ENCODE measurements at regions not wholly inside any gene's neighbourhood (a gene's known extent, or its start where the extent isn't known, plus 50 kb on each side); places are given as distances from the start of the nearest gene placed in this dataset.

GRCh38 chr13:88042489-88042888, 371.3 kb downstream of the SLITRK5 start:
- no peaks in the 10 kb centered on the region for H4K20me1 ChIP-seq (ENCODE audit: insufficient read depth, poor library complexity, severe bottlenecking)
- H3K9me2 ChIP-seq (replicated peaks; ENCODE audit: insufficient read depth), result no peaks in the 10 kb centered on the region
- DNase-seq (ENCODE audit: low spot score), result no peak
- no peak overlapping the region for H3K4me2 ChIP-seq
- no peaks in the 10 kb centered on the region for H3K4me1 ChIP-seq (ENCODE audit: insufficient read depth)
- TF ChIP-seq, protein P1, sequence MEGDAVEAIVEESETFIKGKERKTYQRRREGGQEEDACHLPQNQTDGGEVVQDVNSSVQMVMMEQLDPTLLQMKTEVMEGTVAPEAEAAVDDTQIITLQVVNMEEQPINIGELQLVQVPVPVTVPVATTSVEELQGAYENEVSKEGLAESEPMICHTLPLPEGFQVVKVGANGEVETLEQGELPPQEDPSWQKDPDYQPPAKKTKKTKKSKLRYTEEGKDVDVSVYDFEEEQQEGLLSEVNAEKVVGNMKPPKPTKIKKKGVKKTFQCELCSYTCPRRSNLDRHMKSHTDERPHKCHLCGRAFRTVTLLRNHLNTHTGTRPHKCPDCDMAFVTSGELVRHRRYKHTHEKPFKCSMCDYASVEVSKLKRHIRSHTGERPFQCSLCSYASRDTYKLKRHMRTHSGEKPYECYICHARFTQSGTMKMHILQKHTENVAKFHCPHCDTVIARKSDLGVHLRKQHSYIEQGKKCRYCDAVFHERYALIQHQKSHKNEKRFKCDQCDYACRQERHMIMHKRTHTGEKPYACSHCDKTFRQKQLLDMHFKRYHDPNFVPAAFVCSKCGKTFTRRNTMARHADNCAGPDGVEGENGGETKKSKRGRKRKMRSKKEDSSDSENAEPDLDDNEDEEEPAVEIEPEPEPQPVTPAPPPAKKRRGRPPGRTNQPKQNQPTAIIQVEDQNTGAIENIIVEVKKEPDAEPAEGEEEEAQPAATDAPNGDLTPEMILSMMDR (IDR thresholded peaks at IDR 0.05; ENCODE audit: poor library complexity), result no peak
- TF ChIP-seq EZH2phosphoT487 (IDR thresholded peaks at IDR 0.05; ENCODE audit: low read depth, severe bottlenecking, unreplicated experiment) (no peak), EZH2 (IDR thresholded peaks at IDR 0.05; ENCODE audit: borderline replicate concordance) (no peak)
- no peaks in the 10 kb centered on the region for H3K79me2 ChIP-seq
- no peak overlapping the region for H2AFZ ChIP-seq
- H3K9me3 ChIP-seq (ENCODE audit: low read depth), result no peaks in the 10 kb centered on the region
- no peaks in the 10 kb centered on the region for H3K36me3 ChIP-seq (replicated peaks; ENCODE audit: insufficient read depth, low read depth)
- no peak overlapping the region for H3K4me3 ChIP-seq
- WGBS (ENCODE audit: low lambda C conversion rate, missing lambda C conversion rate), result 67% methylated on average over 1 of the region's 1 CpG
- no peaks in the 10 kb centered on the region for H3K27me3 ChIP-seq
- no peak overlapping the region for H3K27ac ChIP-seq

DNA sequence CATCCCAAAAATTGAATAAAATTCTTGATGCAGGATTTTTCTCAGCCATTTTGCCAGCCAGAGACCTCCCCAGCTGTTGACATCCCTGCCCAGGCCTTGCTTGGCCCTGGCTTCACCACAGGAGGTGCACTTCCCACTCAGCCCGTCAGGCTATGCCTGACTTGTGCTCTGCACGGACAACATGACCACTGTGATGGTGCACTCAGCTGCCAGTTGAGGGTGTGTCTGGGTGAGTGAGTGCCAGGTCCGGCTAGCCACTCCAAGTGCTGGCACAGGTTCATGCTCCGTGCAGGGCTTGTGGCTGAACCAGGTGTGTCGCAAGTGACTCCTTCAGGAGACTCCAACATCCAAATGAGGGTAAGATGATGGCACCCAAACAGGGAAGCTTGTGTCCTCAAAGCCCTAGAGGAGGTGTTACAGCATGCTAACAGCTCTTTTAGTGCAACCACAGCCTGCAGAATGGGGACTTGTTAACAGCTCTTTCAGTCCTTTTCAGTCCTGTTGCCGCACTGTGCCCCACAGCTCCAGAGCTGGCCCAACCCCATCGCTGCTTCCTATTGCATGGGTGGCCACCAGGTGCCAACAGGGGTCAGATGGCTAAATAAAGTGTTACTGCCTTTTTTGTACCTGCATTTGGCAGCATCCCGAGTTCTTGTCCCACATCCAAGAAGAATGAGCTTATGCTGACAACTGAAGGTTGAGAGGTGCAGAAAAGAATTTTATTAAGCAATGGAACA, 380.7 kb downstream of the SLITRK5 start:
- Histone ChIP-seq H3K4me3 (no peak overlapping the region), H3K36me3 (replicated peaks; ENCODE audit: insufficient read depth, low read depth) (no peaks in the 10 kb centered on the region), H3K27ac (no peak overlapping the region), H3K9me3 (ENCODE audit: low read depth) (no peaks in the 10 kb centered on the region), H3K79me2 (no peaks in the 10 kb centered on the region), H3K9me2 (replicated peaks; ENCODE audit: insufficient read depth) (no peaks in the 10 kb centered on the region), H3K4me1 (ENCODE audit: insufficient read depth) (no peaks in the 10 kb centered on the region), H3K27me3 (no peaks in the 10 kb centered on the region), H4K20me1 (ENCODE audit: insufficient read depth, poor library complexity, severe bottlenecking) (no peaks in the 10 kb centered on the region), H3K4me2 (no peak overlapping the region), H2AFZ (no peak overlapping the region)
- WGBS (ENCODE audit: low lambda C conversion rate, missing lambda C conversion rate), result 86% methylated on average over 8 of the region's 8 CpGs
- DNase-seq (ENCODE audit: low spot score), result no peak
- TF ChIP-seq, protein P1 (IDR thresholded peaks at IDR 0.05; ENCODE audit: poor library complexity), result no peak
- TF ChIP-seq EZH2 (IDR thresholded peaks at IDR 0.05; ENCODE audit: borderline replicate concordance) (no peak), EZH2phosphoT487 (IDR thresholded peaks at IDR 0.05; ENCODE audit: low read depth, severe bottlenecking, unreplicated experiment) (no peak)

DNA sequence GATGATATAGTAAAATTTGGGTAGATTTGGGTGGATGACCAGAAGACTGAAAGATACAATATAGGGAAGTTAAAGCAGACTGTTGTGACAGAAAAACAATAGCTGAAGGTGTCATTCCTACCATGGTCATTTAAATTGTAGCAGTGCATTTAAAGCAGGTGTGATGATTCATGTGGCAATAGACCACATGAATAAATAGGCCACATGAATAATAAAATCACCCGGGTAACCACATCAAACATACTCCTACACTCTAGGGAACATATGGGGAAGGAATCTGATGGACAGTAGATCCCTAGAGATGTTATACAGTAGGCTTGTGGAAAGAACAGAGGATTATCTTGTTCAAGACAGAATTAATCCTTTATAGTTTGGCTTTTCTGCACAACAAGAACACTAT, 392.6 kb downstream of the SLITRK5 start:
- Histone ChIP-seq H3K4me3 (no peak overlapping the region), H3K36me3 (replicated peaks; ENCODE audit: insufficient read depth, low read depth) (no peaks in the 10 kb centered on the region), H3K9me3 (ENCODE audit: low read depth) (no peaks in the 10 kb centered on the region), H3K27ac (no peak overlapping the region), H2AFZ (no peak overlapping the region), H3K79me2 (no peaks in the 10 kb centered on the region), H3K27me3 (no peaks in the 10 kb centered on the region), H3K4me2 (no peak overlapping the region), H3K4me1 (ENCODE audit: insufficient read depth) (no peaks in the 10 kb centered on the region), H3K9me2 (replicated peaks; ENCODE audit: insufficient read depth) (no peaks in the 10 kb centered on the region), H4K20me1 (ENCODE audit: insufficient read depth, poor library complexity, severe bottlenecking) (no peaks in the 10 kb centered on the region)
- TF ChIP-seq, protein P1 (IDR thresholded peaks at IDR 0.05; ENCODE audit: poor library complexity), result no peak
- no peak for TF ChIP-seq EZH2phosphoT487 (IDR thresholded peaks at IDR 0.05; ENCODE audit: low read depth, severe bottlenecking, unreplicated experiment)
- TF ChIP-seq EZH2 (IDR thresholded peaks at IDR 0.05; ENCODE audit: borderline replicate concordance), result no peak
- 100% methylated on average over 1 of the region's 1 CpG for whole genome bisulfite sequencing (ENCODE audit: low lambda C conversion rate, missing lambda C conversion rate)
- DNase-seq (ENCODE audit: low spot score), result no peak
